HUES6 (cell line): ENCODE measurements at regions not wholly inside any gene's neighbourhood (a gene's known extent, or its start where the extent isn't known, plus 50 kb on each side); places are given as distances from the start of the nearest gene placed in this dataset.

Source experiments
- H3K27ac ChIP-seq: 2 replicates; pipeline ENCODE4 v1.7.0; 2013; ENCODE audit warnings: low read depth, mild to moderate bottlenecking, low read length, inconsistent platforms
- H3K27me3 ChIP-seq: 2 replicates; pipeline ENCODE4 v1.6.1; 2013; ENCODE audit warnings: low read length; ENCODE audit not compliant: control insufficient read depth, insufficient read depth
- H3K36me3 ChIP-seq: 2 replicates; pipeline ENCODE4 v1.6.1; 2013; ENCODE audit warnings: low read length; ENCODE audit not compliant: control insufficient read depth, insufficient read depth
- H3K4me1 ChIP-seq: 2 replicates; pipeline ENCODE4 v1.6.1; 2013; ENCODE audit warnings: low read length; ENCODE audit not compliant: control insufficient read depth, insufficient read depth
- H3K4me3 ChIP-seq: 2 replicates; pipeline ENCODE4 v1.5.1; 2013; ENCODE audit warnings: low read depth, low read length
- H3K9ac ChIP-seq: one replicate; pipeline ENCODE4 v1.6.1; 2013; ENCODE audit warnings: mild to moderate bottlenecking, low read length
- H3K9me3 ChIP-seq: 2 replicates; pipeline ENCODE4 v1.6.1; 2013; ENCODE audit warnings: low read depth, low read length; ENCODE audit not compliant: control insufficient read depth, insufficient read depth

GRCh38 chr1:208562151-208562960, 318.2 kb upstream of the PLXNA2 start:
- no peaks in the 10 kb centered on the region for H3K27me3 ChIP-seq
- no peaks in the 10 kb centered on the region for H3K36me3 ChIP-seq
- H3K27ac ChIP-seq = no peak overlapping the region

GRCh38 chr1:208564466-208564865, 320.3 kb upstream of the PLXNA2 start:
- H3K4me3 ChIP-seq = no peak overlapping the region
- no peak overlapping the region for H3K9ac ChIP-seq
- no peaks in the 10 kb centered on the region for H3K27me3 ChIP-seq
- no peaks in the 10 kb centered on the region for H3K9me3 ChIP-seq
- H3K4me1 ChIP-seq = no peaks in the 10 kb centered on the region
- H3K36me3 ChIP-seq = no peaks in the 10 kb centered on the region
- no peak overlapping the region for H3K27ac ChIP-seq

More at GRCh38 chr1:208562151-208562960, 318.2 kb upstream of the PLXNA2 start:
- H3K9me3 ChIP-seq = no peaks in the 10 kb centered on the region
- H3K4me3 ChIP-seq = no peak overlapping the region
- no peaks in the 10 kb centered on the region for H3K4me1 ChIP-seq
- H3K9ac ChIP-seq = no peak overlapping the region

DNA sequence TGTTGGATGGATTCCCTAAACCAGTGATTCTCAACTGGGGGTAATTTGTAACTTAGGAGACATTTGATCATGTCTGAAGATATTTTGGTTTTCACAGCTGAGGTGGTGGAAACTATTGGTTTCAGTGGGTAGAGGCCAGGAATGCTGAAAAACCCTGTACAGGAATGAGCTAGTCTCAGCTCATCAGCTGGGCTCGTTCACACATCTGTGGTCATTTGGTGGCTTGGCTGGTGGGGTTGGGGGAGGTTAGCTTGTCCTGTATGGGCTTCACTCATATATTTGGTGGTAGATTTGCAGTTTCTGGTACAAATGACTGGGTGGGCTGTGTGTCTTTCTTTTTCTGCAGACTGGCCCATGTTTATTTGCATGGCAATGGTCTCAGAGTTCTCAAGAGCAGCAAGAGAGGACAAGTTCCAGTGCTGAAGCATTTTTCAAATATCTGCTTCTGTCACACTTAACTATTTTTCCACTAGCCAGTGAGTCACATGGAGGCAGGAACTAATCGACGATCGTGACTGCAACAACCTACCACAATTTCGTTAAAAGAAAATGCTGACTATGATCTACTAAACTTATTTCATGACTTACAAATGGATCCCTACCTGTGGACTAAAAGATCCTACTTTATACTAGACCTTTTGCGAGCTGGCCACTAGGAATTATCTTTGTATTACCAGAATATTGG, 321.7 kb upstream of the PLXNA2 start:
- Histone ChIP-seq H3K27ac (no peak overlapping the region), H3K9me3 (peaks cover 7% of the 10 kb centered on the region; the same call in 1 of the 2 replicates), H3K9ac (no peak overlapping the region), H3K4me3 (no peak overlapping the region), H3K27me3 (no peaks in the 10 kb centered on the region), H3K36me3 (no peaks in the 10 kb centered on the region), H3K4me1 (no peaks in the 10 kb centered on the region)

DNA sequence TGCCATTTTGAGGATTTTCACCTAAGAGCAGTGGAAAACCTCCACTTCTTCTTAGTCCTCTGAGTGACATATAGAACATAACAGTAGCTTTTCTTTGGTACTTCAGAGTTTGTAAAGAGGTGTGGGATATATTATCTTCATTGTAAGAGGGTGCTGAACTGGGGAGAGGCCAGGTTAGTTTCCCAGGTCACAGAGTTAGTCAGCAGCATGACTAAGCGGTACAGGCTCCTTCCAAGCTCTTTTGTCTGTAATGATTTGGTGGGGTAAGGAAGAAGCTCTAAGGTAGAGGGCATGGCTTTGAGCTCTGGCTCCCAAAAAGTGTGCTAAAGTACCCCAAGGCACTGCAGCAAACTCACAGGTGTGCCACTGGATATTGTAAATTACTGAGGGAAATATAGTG, 325.0 kb upstream of the PLXNA2 start:
- H3K27me3 ChIP-seq = no peaks in the 10 kb centered on the region
- no peaks in the 10 kb centered on the region for H3K36me3 ChIP-seq
- H3K9me3 ChIP-seq = peaks cover 7% of the 10 kb centered on the region; the same call in 1 of the 2 replicates
- H3K4me1 ChIP-seq = no peaks in the 10 kb centered on the region
- H3K9ac ChIP-seq = no peak overlapping the region
- H3K4me3 ChIP-seq = no peak overlapping the region
- no peak overlapping the region for H3K27ac ChIP-seq

GRCh38 chr1:208570362-208570761, 326.2 kb upstream of the PLXNA2 start:
- Histone ChIP-seq H3K9ac (no peak overlapping the region), H3K4me3 (no peak overlapping the region), H3K9me3 (peaks cover 7% of the 10 kb centered on the region; the same call in 1 of the 2 replicates), H3K4me1 (no peaks in the 10 kb centered on the region), H3K36me3 (no peaks in the 10 kb centered on the region), H3K27me3 (no peaks in the 10 kb centered on the region), H3K27ac (no peak overlapping the region)

DNA sequence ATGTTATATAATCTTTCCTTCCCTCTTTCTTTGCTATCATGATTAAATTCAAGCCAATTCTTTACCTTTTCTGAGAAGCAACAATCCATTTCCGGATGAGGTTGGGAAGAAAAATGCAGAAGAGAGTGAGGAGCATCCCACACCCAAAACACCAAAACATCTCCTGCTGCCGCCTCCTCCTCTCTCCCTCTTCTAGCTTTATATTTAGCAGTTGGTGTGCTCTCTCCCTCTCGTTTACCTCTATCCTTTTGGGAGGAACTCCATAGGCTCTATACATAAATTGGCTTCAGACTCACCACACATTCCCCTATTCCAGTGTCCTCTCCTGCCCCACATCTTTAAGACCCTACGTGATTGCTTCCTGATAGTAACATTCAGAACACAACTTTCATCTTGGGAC, 332.2 kb upstream of the PLXNA2 start:
- H3K9me3 ChIP-seq = no peaks in the 10 kb centered on the region
- H3K4me1 ChIP-seq = no peaks in the 10 kb centered on the region
- no peak overlapping the region for H3K27ac ChIP-seq
- no peak overlapping the region for H3K9ac ChIP-seq
- no peak overlapping the region for H3K4me3 ChIP-seq
- no peaks in the 10 kb centered on the region for H3K36me3 ChIP-seq
- no peaks in the 10 kb centered on the region for H3K27me3 ChIP-seq

- no peak overlapping the region for H3K4me3 ChIP-seq
- no peaks in the 10 kb centered on the region for H3K27me3 ChIP-seq
- no peak overlapping the region for H3K27ac ChIP-seq
- 0 out of 2 replicates have a peak, but pooled peaks cover 1% of the 10 kb centered on the region for H3K4me1 ChIP-seq
- H3K9ac ChIP-seq = no peak overlapping the region
- H3K9me3 ChIP-seq = no peaks in the 10 kb centered on the region
- no peaks in the 10 kb centered on the region for H3K36me3 ChIP-seq
Observed at GRCh38 chr1:208577381-208577905, 333.3 kb upstream of the PLXNA2 start.

GRCh38 chr1:208581209-208581608, 337.0 kb upstream of the PLXNA2 start:
- Histone ChIP-seq H3K4me3 (no peak overlapping the region), H3K9ac (no peak overlapping the region), H3K27ac (no peak overlapping the region), H3K36me3 (no peaks in the 10 kb centered on the region), H3K27me3 (no peaks in the 10 kb centered on the region), H3K9me3 (no peaks in the 10 kb centered on the region), H3K4me1 (0 out of 2 replicates have a peak, but pooled peaks cover 3% of the 10 kb centered on the region)

- H3K27me3 ChIP-seq = no peaks in the 10 kb centered on the region
- H3K9ac ChIP-seq = no peak overlapping the region
- H3K4me3 ChIP-seq = no peak overlapping the region
- H3K36me3 ChIP-seq = no peaks in the 10 kb centered on the region
- H3K4me1 ChIP-seq = 0 out of 2 replicates have a peak, but pooled peaks cover 3% of the 10 kb centered on the region
- no peak overlapping the region for H3K27ac ChIP-seq
- H3K9me3 ChIP-seq = no peaks in the 10 kb centered on the region
Observed at GRCh38 chr1:208581667-208582066, 337.5 kb upstream of the PLXNA2 start.

GRCh38 chr1:208584167-208584755, 340.1 kb upstream of the PLXNA2 start:
- Histone ChIP-seq H3K27me3 (no peaks in the 10 kb centered on the region), H3K27ac (no peak overlapping the region), H3K4me1 (0 out of 2 replicates have a peak, but pooled peaks cover 3% of the 10 kb centered on the region), H3K36me3 (no peaks in the 10 kb centered on the region), H3K4me3 (no peak overlapping the region), H3K9ac (no peak overlapping the region), H3K9me3 (no peaks in the 10 kb centered on the region)

- no peak overlapping the region for H3K9ac ChIP-seq
- H3K9me3 ChIP-seq = no peaks in the 10 kb centered on the region
- no peak overlapping the region for H3K4me3 ChIP-seq
- 0 out of 2 replicates have a peak, but pooled peaks cover 3% of the 10 kb centered on the region for H3K4me1 ChIP-seq
- H3K27me3 ChIP-seq = no peaks in the 10 kb centered on the region
- H3K36me3 ChIP-seq = no peaks in the 10 kb centered on the region
- H3K27ac ChIP-seq = no peak overlapping the region
Observed at GRCh38 chr1:208587110-208587509, 342.9 kb upstream of the PLXNA2 start.
